Activated CD4-positive, alpha-beta T cell treated with anti-CD3 and anti-CD28 coated beads for 48 hours (primary cell): ENCODE measurements at regions not wholly inside any gene's neighbourhood (a gene's known extent, or its start where the extent isn't known, plus 50 kb on each side); places are given as distances from the start of the nearest gene placed in this dataset.
"Not testable (repeated sequence)": the region's sequence is repeated elsewhere in the genome, so short reads cannot be mapped to it uniquely, and the experiment has no call there.

Experiments
- DNase-seq: peaks from one replicate; pipeline ENCODE4 v3.0.0-alpha.2; 2020

GRCh38 chr1:228870041-228870713, 134.9 kb downstream of the RHOU start:
- DNase-seq, result no peak

GRCh38 chr1:228871314-228872061, 136.2 kb downstream of the RHOU start:
- DNase-seq, result no peak

DNA sequence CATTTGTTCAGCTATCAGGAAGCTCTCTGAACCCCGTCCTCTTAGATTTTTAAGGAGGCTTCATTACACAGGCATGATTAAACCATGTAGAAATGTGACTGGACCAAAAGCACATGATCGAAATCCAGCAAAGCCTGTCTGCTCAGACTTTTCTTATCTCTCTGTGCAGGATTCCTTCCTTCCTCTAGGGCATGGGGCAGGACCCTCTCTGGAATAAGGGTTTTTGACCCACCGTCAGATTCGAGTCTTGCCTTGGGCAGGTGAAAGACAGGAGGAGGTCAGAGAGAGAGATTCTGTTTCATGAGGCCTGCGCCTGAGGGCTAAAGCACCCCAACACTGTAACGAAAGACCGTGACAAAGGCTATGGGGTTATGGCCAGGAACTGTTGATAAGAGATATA, 136.8 kb downstream of the RHOU start:
- no peak for DNase-seq

GRCh38 chr1:228873709-228874108, 138.4 kb downstream of the RHOU start:
- DNase-seq, result no peak

DNA sequence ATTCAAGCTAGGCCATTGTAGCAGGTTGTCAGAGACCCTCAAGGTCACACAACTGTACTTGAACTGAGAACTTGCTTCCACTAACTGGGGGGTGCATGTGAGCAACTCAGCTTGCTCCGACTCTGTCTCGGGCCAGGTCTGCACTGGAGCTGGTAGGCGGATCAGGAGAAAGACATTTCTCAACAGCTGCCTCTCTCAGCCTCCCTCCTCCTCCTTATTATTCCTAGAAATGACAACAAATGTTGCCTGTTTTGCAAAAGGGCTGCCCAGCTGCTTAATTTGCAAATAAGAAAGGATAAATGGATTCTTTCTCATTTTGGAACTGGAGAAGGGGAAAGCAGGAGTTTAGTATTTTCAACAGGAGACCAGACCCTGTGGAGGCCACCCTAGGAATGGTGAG, 140.5 kb downstream of the RHOU start:
- DNase-seq, result no peak

- no peak for DNase-seq
Measured at GRCh38 chr1:228876187-228876586, 140.9 kb downstream of the RHOU start.

DNA sequence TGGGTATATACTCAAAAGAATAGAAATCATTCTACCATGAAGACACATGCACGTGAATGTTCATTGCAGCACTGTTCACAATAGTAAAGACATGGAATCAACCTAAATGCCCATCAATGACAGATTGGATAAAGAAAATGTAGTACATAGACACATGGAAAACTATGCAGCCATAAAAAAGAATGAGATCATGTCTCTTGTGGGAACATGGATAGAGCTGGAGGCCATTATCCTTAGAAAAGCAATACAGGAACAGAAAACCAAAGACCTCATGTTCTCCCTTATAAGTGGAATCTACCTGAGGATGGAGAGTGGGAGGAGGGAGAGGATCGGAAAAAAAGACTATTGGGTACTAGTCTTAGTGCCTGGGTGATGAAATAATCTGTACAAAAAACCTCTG, 143.9 kb downstream of the RHOU start:
- no peak for DNase-seq

GRCh38 chr1:228882041-228882770, 146.9 kb downstream of the RHOU start:
- no peak for DNase-seq

GRCh38 chr1:228882771-228883450, 147.6 kb downstream of the RHOU start:
- no peak for DNase-seq

DNA sequence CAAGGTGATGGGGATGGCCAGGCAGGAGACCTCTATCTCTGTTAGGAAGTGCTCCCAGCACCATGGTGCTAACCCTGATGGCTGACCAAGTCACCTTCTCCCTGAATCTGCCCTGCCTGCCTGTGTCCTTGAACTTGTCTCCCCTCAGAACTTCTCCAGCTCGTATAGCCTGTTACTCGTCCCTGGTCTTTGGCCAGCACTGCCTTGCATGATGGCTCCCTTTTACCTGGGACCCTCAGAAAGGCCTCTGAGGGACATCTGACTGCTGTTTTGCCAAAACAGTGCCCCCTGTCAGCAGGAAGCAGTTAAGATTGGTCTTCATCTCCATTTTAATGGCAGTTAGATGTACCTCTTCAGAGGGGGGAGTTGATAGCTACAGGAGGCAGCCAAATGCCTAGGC, 148.3 kb downstream of the RHOU start:
- DNase-seq, result no peak

DNA sequence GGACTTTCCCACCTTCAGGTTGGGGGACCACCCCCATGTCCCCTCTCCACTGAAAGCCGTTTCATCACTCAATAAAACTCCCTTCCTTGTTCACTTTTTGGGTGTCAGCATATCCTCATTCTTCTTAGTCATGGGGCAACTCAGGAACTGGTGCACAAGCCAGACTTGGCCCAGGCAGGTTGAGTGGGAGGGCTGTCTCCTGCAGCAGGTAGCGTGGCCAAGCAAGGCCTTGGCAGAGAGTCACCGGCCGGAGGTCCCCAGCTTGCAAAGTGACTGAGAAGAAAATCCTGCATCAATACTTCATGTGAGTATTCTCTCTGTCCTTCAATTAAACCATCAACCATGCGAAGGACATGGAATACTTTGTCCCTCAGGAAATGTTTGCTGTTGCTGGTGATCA, 148.9 kb downstream of the RHOU start:
- DNase-seq, result no peak

DNA sequence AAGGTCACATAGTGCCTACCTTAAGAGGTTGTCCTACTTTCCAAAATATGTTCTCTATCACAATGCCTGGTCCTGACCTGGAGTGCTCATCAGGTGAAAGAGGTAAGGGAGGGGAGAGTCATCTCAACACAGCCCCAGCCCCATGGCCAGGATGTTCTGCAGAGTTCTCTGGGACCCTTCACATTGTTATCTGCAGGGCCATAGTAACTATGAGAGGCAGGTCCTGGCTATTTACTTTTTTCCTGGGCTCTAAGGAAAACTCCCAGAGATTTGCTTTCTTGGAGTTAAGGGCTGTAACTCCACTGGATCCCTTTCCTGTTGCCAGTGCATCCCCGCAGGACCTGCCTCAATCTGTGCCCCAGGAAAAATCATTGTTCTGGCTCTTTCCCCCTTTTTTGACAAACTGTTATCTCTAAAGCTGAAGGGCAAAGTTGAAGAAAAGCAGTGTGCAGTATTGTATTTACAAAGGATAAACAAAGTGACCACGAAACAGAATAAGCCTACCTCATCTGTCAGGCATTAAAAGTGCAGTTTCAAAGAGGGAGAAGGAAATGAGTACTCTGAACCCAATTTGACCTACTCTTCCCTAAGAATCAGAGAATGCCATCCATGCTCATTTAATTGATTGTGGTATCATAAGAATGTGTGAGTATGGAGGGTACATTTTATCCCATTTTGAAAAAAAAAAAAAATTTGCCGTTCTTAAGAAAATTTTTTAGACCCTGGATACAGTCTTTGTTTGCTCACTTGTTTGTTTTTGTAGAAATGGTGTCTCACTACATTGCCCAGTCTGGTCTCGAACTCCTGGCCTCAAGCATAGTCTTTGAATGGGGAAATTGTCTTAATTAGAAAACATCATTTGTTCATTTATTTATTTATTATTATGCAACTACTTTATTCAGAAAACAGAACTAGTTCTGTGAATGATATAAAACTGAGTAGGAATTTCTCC, 149.6 kb downstream of the RHOU start:
- DNase-seq, result no peak

- no peak for DNase-seq
Measured at GRCh38 chr1:228885845-228886244, 150.6 kb downstream of the RHOU start.

DNA sequence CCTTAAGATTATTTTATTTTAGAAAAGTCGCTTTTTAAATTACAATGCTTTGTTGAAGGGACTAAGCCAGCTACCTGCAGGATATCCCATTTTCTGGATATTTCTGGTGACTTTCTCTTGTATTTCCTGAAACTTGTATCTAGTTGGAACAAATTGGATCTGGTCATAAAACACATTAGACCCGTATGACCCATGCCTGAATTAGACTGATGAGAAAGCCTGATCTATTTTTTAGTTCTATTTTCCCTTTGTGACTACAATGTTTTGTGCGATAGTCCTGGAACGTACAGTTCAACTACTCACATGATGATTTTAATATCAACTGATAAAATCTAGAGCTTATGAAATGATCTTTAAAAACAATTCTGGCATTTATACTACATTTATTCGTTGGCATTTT, 151.8 kb downstream of the RHOU start:
- DNase-seq, result no peak

DNA sequence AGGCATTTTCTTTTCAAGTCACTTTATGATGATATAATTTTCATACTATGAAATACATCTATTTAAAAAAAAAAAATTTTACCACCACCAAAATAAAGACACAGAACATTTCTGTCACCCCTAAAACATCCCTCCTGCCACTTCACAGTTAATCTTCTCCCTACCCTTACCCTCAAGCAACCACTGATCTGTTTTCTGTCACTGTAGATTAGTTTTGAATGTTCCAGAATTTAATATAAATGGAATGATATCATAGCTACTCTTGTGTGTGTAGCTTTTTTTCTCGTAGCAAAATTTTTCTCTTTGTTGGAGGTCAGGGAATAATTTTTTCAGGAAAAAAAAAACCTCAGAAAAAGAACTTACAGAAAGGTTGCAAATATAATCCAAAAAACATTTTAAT, 152.7 kb downstream of the RHOU start:
- DNase-seq, result no peak

GRCh38 chr1:228889289-228889688, 154.0 kb downstream of the RHOU start:
- DNase-seq, result no peak

DNA sequence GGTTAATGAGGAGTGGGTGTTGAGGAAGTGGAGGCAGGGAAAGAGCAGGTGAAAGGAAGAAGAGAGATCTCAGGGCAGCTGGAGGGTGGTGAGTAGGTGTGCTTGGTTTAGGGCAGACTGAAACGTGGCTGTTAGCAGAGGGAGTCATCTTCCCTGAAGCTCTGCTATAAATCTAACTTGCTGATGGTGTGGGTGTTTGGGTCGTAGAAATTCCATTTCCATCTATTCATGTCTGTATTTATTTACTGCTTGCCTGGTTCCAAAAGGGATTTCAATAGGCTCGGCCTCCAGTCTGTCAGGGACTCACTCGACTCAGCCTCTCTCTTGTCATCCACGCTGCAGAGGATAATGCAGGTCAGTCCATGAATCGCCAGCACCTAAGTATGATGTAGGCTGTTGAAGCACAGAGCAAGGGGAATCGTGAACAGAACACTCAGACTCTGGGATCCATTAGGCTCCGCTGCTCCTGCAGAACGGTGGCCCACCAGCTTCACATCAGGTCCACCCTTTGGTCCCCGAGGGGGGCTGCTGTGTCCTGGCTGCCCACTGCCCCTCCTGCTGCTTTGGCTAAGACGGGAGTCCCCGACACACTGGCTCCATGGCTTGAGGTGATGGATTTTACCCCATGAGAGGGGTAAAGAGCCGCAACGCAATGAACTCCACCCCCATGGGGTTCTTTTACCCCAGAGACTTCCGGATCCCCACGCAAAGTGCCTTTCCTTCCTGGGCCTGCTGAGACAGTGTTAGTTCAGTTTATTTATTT, 156.2 kb downstream of the RHOU start:
- DNase-seq, result no peak

- DNase-seq, result not testable (repeated sequence)
Measured at GRCh38 chr1:228892200-228892599, 156.9 kb downstream of the RHOU start.

GRCh38 chr1:228894442-228894989, 159.2 kb downstream of the RHOU start:
- DNase-seq, result no peak

- DNase-seq, result no peak
Measured at GRCh38 chr1:228897901-228898300, 162.6 kb downstream of the RHOU start.

- DNase-seq, result no peak
Measured at GRCh38 chr1:228898582-228898992, 163.3 kb downstream of the RHOU start.
